ENCODE measurements at regions not wholly inside any gene's neighbourhood (a gene's known extent, or its start where the extent isn't known, plus 50 kb on each side); places are given as distances from the start of the nearest gene placed in this dataset.

DNA sequence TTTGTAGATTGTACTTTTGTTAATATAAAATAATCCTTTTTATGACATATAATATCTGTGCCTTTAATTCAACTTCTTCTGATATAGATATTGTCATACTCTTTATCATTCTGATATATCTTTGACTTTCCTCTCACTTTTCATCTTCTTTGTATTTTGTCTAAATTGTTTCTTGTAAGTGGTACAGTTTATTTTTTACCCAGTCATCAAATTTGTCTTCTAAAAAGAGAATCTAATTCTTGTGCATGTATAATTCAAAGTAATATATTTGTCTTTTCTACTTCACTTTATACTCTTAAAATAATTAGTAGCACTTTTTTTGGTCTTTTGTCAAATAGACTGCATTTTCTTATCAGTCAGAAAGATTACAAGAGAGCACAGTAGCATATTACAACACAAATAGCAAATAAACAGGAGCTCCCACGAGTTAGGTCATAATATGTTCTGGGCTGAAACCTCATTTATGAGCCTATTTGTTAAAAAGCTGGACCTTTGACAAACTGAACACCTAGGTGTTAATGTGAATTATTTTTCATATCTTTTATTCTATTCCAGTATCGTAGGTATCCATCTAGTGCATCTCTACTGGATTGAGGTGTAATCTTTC is 379.7 kb upstream of the B3GALT2 start:
- 73 to 80% (median 77%) methylated on average over 2 of the region's 2 CpGs for WGBS, 4 donors
- Histone ChIP-seq H3K27ac (no peak overlapping the region), H3K4me3 (no peak overlapping the region), H3K4me1 (peaks cover 0 to 17% (median 0%) of the 10 kb centered on the region in 12 donors), H3K36me3 (no peaks in the 10 kb centered on the region), H3K27me3 (no peaks in the 10 kb centered on the region), H3K9me3 (peaks cover 0 to 2% (median 0%) of the 10 kb centered on the region in 12 donors)
- DNase-seq (no peak), ATAC-seq (no peak)
- TF ChIP-seq, protein P1, sequence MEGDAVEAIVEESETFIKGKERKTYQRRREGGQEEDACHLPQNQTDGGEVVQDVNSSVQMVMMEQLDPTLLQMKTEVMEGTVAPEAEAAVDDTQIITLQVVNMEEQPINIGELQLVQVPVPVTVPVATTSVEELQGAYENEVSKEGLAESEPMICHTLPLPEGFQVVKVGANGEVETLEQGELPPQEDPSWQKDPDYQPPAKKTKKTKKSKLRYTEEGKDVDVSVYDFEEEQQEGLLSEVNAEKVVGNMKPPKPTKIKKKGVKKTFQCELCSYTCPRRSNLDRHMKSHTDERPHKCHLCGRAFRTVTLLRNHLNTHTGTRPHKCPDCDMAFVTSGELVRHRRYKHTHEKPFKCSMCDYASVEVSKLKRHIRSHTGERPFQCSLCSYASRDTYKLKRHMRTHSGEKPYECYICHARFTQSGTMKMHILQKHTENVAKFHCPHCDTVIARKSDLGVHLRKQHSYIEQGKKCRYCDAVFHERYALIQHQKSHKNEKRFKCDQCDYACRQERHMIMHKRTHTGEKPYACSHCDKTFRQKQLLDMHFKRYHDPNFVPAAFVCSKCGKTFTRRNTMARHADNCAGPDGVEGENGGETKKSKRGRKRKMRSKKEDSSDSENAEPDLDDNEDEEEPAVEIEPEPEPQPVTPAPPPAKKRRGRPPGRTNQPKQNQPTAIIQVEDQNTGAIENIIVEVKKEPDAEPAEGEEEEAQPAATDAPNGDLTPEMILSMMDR (IDR thresholded peaks at IDR 0.05) = no peak
- TF ChIP-seq POLR2A (IDR thresholded peaks at IDR 0.05) = no peak
- intact Hi-C loops (cut with DNase I) = no loop called here

DNA sequence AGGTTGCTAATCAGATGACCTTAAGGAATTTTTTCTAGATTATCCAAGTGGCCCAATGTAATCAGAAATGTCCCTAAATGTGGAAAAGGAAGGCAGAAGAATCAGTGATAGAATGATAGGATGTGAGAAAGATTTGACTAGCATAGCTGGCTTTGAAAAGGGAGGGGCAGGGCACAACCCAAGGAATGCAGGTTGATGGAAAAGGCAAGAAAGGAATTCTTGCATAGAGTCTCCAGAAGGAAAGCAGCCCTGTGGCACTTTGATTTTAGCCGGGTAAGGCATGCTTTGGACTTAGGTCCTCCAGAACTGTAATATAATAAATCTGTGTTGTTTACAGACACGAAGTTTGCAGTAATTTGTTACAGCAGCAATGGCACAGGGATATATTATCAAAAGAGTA is 375.7 kb upstream of the B3GALT2 start:
- Histone ChIP-seq H3K9me3 (no peaks in the 10 kb centered on the region), H3K4me3 (no peak overlapping the region), H3K36me3 (no peaks in the 10 kb centered on the region), H3K27me3 (no peaks in the 10 kb centered on the region), H3K27ac (no peak overlapping the region), H3K4me1 (peaks cover 0 to 16% (median 0%) of the 10 kb centered on the region in 12 donors)
- WGBS, 4 donors = 75 to 85% (median 78%) methylated on average over 2 of the region's 2 CpGs
- TF ChIP-seq POLR2A (IDR thresholded peaks at IDR 0.05) = no peak
- TF ChIP-seq, protein P1 (IDR thresholded peaks at IDR 0.05) = no peak
- no peak for ATAC-seq
- intact Hi-C loops (cut with DNase I) = no loop called here
- DNase-seq = no peak

DNA sequence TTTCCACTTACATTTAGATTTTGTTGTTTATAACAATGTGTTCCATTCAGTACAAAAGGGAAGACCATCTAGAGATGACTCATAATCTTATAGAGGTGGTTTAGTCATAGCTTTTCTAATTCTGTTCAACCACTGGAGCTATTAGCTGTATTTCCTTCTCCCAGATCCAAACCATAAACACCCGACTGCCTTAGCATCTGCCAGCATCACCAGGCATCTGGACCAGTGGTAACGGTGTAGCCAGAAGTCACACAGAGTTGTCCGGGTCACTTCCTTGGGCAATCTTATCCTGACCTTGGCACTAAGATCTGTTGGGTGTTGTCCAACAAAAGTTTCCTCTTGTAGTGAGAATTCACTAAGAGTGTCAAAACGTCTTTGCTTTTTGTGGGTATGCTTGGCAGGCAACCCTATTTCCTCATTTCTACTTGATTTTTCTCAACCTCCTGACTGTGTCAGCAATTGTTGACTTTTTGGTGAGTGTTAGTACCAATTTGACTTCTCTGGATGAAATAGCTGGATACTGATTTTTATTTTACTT is 372.1 kb upstream of the B3GALT2 start:
- TF ChIP-seq POLR2A (IDR thresholded peaks at IDR 0.05) = no peak
- TF ChIP-seq, protein P1 (IDR thresholded peaks at IDR 0.05) = no peak
- Histone ChIP-seq H3K36me3 (no peaks in the 10 kb centered on the region), H3K27ac (no peak overlapping the region), H3K9me3 (no peaks in the 10 kb centered on the region), H3K4me1 (peaks cover 0 to 16% (median 0%) of the 10 kb centered on the region in 12 donors), H3K27me3 (no peaks in the 10 kb centered on the region), H3K4me3 (no peak overlapping the region)
- intact Hi-C loops (cut with DNase I) = no loop called here
- 34 to 47% (median 40%) methylated on average over 4 of the region's 4 CpGs for WGBS, 4 donors
- DNase-seq (no peak), ATAC-seq (peak in 1 of 4 donors; percentile 43)

DNA sequence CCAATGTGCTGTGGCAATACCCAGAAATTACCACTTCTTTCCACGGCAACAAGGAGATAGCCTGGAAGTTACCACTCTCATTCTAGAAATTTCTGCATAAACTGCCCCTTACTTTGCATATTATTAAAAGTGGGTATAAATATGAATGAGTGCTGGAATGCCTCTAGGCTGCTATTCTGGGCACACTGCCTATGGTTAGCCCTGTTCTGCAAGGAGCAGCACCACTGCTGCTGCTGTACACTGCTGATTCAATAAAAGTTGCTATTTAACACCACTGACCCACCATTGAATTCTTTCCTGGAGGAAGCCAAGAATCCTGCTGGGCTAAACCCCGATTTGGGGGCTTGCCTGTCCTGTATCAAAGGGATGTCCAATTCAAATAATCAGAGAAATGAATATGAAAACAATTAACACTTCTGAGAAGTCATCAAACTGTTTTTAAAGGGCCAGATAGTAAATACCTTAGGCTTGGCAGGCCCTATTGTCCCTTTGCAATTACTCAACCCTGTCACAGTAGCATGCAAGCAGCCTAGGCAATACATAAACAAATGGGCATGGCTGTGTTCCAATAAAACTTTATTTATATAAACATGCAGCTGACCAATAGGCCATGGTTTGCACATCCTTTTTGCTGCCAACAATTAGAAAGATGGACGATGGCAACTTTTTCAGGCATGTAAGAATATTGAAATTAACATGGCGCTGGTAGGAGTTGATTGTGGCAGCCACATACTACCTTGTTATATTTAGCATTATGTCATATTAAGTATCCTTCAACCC is 369.4 kb upstream of the B3GALT2 start:
- Histone ChIP-seq H3K27ac (no peak overlapping the region), H3K4me1 (peaks cover 0 to 16% (median 0%) of the 10 kb centered on the region in 12 donors), H3K4me3 (no peak overlapping the region), H3K36me3 (no peaks in the 10 kb centered on the region), H3K9me3 (no peaks in the 10 kb centered on the region), H3K27me3 (no peaks in the 10 kb centered on the region)
- WGBS, 4 donors = 87 to 89% (median 88%) methylated on average over 4 of the region's 4 CpGs
- TF ChIP-seq POLR2A (IDR thresholded peaks at IDR 0.05) = no peak
- TF ChIP-seq, protein P1 (IDR thresholded peaks at IDR 0.05) = no peak
- DNase-seq (no peak), ATAC-seq (no peak)
- intact Hi-C loops (cut with DNase I) = no loop called here

Data from heart left ventricle (tissue), 16 donors.